Endodermal cell (in vitro differentiated cells): ENCODE measurements at regions not wholly inside any gene's neighbourhood (a gene's known extent, or its start where the extent isn't known, plus 50 kb on each side); places are given as distances from the start of the nearest gene placed in this dataset.

ENCODE experiments used
- DNase-seq: peaks from one replicate; pipeline ENCODE4 v3.0.0-alpha.2; 2017
- H3K27ac ChIP-seq: 2 replicates; pipeline ENCODE4 v1.5.1; 2013; ENCODE audit warnings: mild to moderate bottlenecking, low read depth, low read length, moderate library complexity
- H3K27me3 ChIP-seq: 2 replicates; pipeline ENCODE4 v1.6.1; 2013; ENCODE audit warnings: mild to moderate bottlenecking, low read length, moderate library complexity; ENCODE audit not compliant: insufficient read depth, control insufficient read depth, poor library complexity, severe bottlenecking
- H3K36me3 ChIP-seq: 2 replicates; pipeline ENCODE4 v1.7.0; 2013; ENCODE audit warnings: mild to moderate bottlenecking, low read length, moderate library complexity; ENCODE audit not compliant: control insufficient read depth, insufficient read depth
- H3K4me1 ChIP-seq: one replicate; pipeline ENCODE4 v1.7.0; 2013; ENCODE audit warnings: low read length; ENCODE audit not compliant: control insufficient read depth, insufficient read depth
- H3K4me3 ChIP-seq: 2 replicates; pipeline ENCODE4 v1.5.1; 2013; ENCODE audit warnings: mild to moderate bottlenecking, low read length, moderate library complexity
- H3K9ac ChIP-seq: 2 replicates; pipeline ENCODE4 v1.6.1; 2013; ENCODE audit warnings: mild to moderate bottlenecking, low read length, moderate library complexity; ENCODE audit not compliant: poor library complexity, severe bottlenecking; ENCODE audit errors: extremely low read depth
- H3K9me3 ChIP-seq: 2 replicates; pipeline ENCODE4 v1.6.1; 2013; ENCODE audit warnings: mild to moderate bottlenecking, low read length, moderate library complexity; ENCODE audit not compliant: control insufficient read depth
- H3K27ac Mint-ChIP-seq: 2 replicates; pipeline ENCODE4 v1.8.0; 2020; ENCODE audit warnings: mixed read lengths
- H3K27me3 Mint-ChIP-seq: 2 replicates; pipeline ENCODE4 v1.8.0; 2021; ENCODE audit warnings: mild to moderate bottlenecking, mixed read lengths; ENCODE audit not compliant: insufficient read depth
- H3K36me3 Mint-ChIP-seq: 2 replicates; pipeline ENCODE4 v1.8.0; 2020; ENCODE audit warnings: low read depth, mixed read lengths
- H3K4me1 Mint-ChIP-seq: 2 replicates; pipeline ENCODE4 v1.8.0; 2020; ENCODE audit warnings: mixed read lengths
- H3K4me3 Mint-ChIP-seq: 2 replicates; pipeline ENCODE4 v1.8.0; 2020; ENCODE audit warnings: mild to moderate bottlenecking, moderate library complexity, mixed read lengths
- H3K9me3 Mint-ChIP-seq: 2 replicates; pipeline ENCODE4 v1.8.0; 2020; ENCODE audit warnings: mild to moderate bottlenecking, mixed read lengths
- WGBS, 2 experiments: methylation state at CpG; one replicate each; pipeline versions ENCODE4 v1.1.5 to v1.1.7; 2013; ENCODE audit warnings: missing lambda C conversion rate in 2 of 2, mixed read lengths in 1 of 2; ENCODE audit not compliant: insufficient coverage in 1 of 2, insufficient read length in 1 of 2; 5-methylcytosine and 5-hydroxymethylcytosine counted together
- TF ChIP-seq, protein P1 (sequence below): fragments of 200-600 bp; sonication (generic); conservative IDR thresholded peaks from 2 replicates; pipeline ENCODE4 v1.5.0; 2021; ENCODE audit warnings: antibody characterized with exemption, mild to moderate bottlenecking

GRCh38 chr2:62410015-62410453 is 96.0 kb downstream of the TMEM17 start:
- H3K4me3 ChIP-seq: no peak overlapping the region

DNA sequence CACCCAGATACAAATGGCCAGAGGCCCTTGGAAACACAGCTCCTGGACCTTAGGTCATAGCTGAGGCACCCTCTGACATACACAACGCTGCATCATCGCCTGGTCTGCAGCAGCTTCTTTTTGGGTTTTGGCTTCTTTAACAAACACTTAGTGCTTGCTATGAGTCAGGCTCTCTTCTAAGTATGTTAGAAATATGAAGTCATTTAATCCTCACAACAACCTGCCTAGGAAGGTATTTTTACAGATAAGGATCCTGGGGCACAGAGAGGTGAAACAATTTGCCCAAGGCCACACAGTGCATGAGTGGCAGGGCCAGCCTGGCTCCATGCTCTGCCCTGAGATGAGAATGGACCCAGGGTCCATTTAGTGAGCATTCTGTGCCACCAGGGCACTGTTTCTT is 96.6 kb downstream of the TMEM17 start:
- peaks cover 13% of the 10 kb centered on the region for H3K4me1 Mint-ChIP-seq
- H3K36me3 Mint-ChIP-seq: no peaks in the 10 kb centered on the region
- peaks cover 4% of the 10 kb centered on the region for H3K27me3 Mint-ChIP-seq
- TF ChIP-seq, protein P1, sequence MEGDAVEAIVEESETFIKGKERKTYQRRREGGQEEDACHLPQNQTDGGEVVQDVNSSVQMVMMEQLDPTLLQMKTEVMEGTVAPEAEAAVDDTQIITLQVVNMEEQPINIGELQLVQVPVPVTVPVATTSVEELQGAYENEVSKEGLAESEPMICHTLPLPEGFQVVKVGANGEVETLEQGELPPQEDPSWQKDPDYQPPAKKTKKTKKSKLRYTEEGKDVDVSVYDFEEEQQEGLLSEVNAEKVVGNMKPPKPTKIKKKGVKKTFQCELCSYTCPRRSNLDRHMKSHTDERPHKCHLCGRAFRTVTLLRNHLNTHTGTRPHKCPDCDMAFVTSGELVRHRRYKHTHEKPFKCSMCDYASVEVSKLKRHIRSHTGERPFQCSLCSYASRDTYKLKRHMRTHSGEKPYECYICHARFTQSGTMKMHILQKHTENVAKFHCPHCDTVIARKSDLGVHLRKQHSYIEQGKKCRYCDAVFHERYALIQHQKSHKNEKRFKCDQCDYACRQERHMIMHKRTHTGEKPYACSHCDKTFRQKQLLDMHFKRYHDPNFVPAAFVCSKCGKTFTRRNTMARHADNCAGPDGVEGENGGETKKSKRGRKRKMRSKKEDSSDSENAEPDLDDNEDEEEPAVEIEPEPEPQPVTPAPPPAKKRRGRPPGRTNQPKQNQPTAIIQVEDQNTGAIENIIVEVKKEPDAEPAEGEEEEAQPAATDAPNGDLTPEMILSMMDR: no peak
- Histone ChIP-seq H3K9me3 (no peaks in the 10 kb centered on the region), H3K4me3 (no peak overlapping the region), H3K27ac (no peak overlapping the region), H3K36me3 (no peaks in the 10 kb centered on the region), H3K4me1 (peaks cover 11% of the 10 kb centered on the region), H3K9ac (no peak overlapping the region), H3K27me3 (no peaks in the 10 kb centered on the region)
- H3K4me3 Mint-ChIP-seq: no peak overlapping the region
- H3K9me3 Mint-ChIP-seq: peaks cover 4% of the 10 kb centered on the region
- no peak for DNase-seq
- WGBS, 2 experiments: 97% methylated on average over 2 of the region's 2 CpGs; no CpG with 5 or more reads in 1 of the 2 experiments
- no peak overlapping the region for H3K27ac Mint-ChIP-seq

More at GRCh38 chr2:62410015-62410453, 96.0 kb downstream of the TMEM17 start:
- Mint-ChIP-seq H3K9me3 (peaks cover 4% of the 10 kb centered on the region), H3K4me3 (no peak overlapping the region), H3K4me1 (peaks cover 13% of the 10 kb centered on the region), H3K27me3 (peaks cover 4% of the 10 kb centered on the region), H3K27ac (no peak overlapping the region), H3K36me3 (no peaks in the 10 kb centered on the region)
- H3K27me3 ChIP-seq: no peaks in the 10 kb centered on the region
- H3K9ac ChIP-seq: no peak overlapping the region
- TF ChIP-seq, protein P1: peak; percentile 40
- 88 to 100% methylated on average over 3 to 9 of the region's 9 CpGs for WGBS, 2 experiments
- no peaks in the 10 kb centered on the region for H3K36me3 ChIP-seq
- H3K4me1 ChIP-seq: peaks cover 11% of the 10 kb centered on the region
- no peak overlapping the region for H3K27ac ChIP-seq
- no peaks in the 10 kb centered on the region for H3K9me3 ChIP-seq
- no peak for DNase-seq

DNA sequence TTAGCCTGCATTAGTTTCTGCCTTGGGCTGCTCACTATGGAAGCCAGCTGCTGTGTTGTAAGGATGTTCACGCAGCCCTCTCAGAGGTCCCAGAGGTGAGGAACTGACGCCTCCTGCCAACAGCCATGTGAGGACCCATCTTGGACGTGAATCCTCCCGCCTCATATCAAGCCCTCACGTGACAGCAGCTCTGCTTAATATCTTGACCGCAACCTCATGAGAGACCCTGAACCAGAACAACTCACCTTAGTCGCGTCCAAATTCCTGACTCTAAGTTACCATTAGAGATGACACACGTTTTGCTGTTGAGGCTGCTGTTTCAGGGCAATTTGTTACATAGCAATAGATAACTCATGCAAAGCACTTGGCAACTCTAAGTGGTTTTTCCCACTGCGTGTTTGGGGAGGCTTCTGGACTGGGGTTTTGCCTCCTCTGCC is 97.7 kb downstream of the TMEM17 start:
- Mint-ChIP-seq H3K27ac (no peak overlapping the region), H3K36me3 (no peaks in the 10 kb centered on the region), H3K27me3 (peaks cover 4% of the 10 kb centered on the region)

More for the DNA sequence above, 97.7 kb downstream of the TMEM17 start:
- no peak overlapping the region for H3K4me3 ChIP-seq
- WGBS, 2 experiments: 96 to 99% methylated on average over 8 to 10 of the region's 10 CpGs
- no peaks in the 10 kb centered on the region for H3K9me3 ChIP-seq
- H3K27me3 ChIP-seq: no peaks in the 10 kb centered on the region
- peaks cover 4% of the 10 kb centered on the region for H3K9me3 Mint-ChIP-seq
- no peak overlapping the region for H3K27ac ChIP-seq
- H3K4me1 Mint-ChIP-seq: peaks cover 13% of the 10 kb centered on the region
- H3K4me1 ChIP-seq: peaks cover 11% of the 10 kb centered on the region
- no peaks in the 10 kb centered on the region for H3K36me3 ChIP-seq
- TF ChIP-seq, protein P1: no peak
- DNase-seq: no peak
- H3K4me3 Mint-ChIP-seq: no peak overlapping the region
- H3K9ac ChIP-seq: no peak overlapping the region
